Activated CD4-positive, alpha-beta memory T cell treated with anti-CD3 and anti-CD28 coated beads, Interleukin-2, amount 10 ng/mL, durations not matched to agents 7 days and 5 days (primary cell): ENCODE measurements at regions not wholly inside any gene's neighbourhood (a gene's known extent, or its start where the extent isn't known, plus 50 kb on each side); places are given as distances from the start of the nearest gene placed in this dataset.

Experiments
- CTCF ChIA-PET: fragments of 350-600 bp; sonication (Branson Sonifier 250); formaldehyde crosslinking; loops from one replicate; lab custom pipeline; 2021; ENCODE audit warnings: antibody characterized with exemption, inconsistent platforms; lab: Charles Lee
- POLR2A ChIA-PET: fragments of 350-600 bp; sonication (Branson Sonifier 250); formaldehyde crosslinking; loops from one replicate; lab custom pipeline; 2021; ENCODE audit warnings: antibody characterized with exemption; lab: Charles Lee
- DNase-seq: peaks from one replicate; pipeline ENCODE4 v3.0.0-alpha.2; 2020
- H3K27ac Mint-ChIP-seq: one replicate; pipeline ENCODE4 v1.8.0; 2021; ENCODE audit warnings: mild to moderate bottlenecking, mixed read lengths
- H3K27me3 Mint-ChIP-seq: one replicate; pipeline ENCODE4 v1.8.0; 2021; ENCODE audit warnings: mixed read lengths
- H3K36me3 Mint-ChIP-seq: one replicate; pipeline ENCODE4 v1.8.0; 2021; ENCODE audit warnings: low read depth, mixed read lengths
- H3K4me1 Mint-ChIP-seq: one replicate; pipeline ENCODE4 v1.8.0; 2021; ENCODE audit warnings: mixed read lengths
- H3K4me3 Mint-ChIP-seq: one replicate; pipeline ENCODE4 v1.8.0; 2021; ENCODE audit warnings: mild to moderate bottlenecking, mixed read lengths
- H3K9me3 Mint-ChIP-seq: one replicate; pipeline ENCODE4 v1.8.0; 2021; ENCODE audit warnings: mixed read lengths

- no peaks in the 10 kb centered on the region for H3K4me1 Mint-ChIP-seq
- peaks cover 5% of the 10 kb centered on the region for H3K27me3 Mint-ChIP-seq
- no peaks in the 10 kb centered on the region for H3K9me3 Mint-ChIP-seq
- H3K27ac Mint-ChIP-seq, result no peak overlapping the region
- DNase-seq, result no peak
- CTCF ChIA-PET, result no interaction called here
- no peak overlapping the region for H3K4me3 Mint-ChIP-seq
- POLR2A ChIA-PET, result no interaction called here
- H3K36me3 Mint-ChIP-seq, result no peaks in the 10 kb centered on the region
Observed at GRCh38 chr6:53992522-53992921, 118.7 kb upstream of the MLIP start.

GRCh38 chr6:53994201-53994600 lies 117.0 kb upstream of the MLIP start:
- H3K9me3 Mint-ChIP-seq, result no peaks in the 10 kb centered on the region
- H3K27ac Mint-ChIP-seq, result no peak overlapping the region
- no peak for DNase-seq
- no peaks in the 10 kb centered on the region for H3K36me3 Mint-ChIP-seq
- peaks cover 4% of the 10 kb centered on the region for H3K27me3 Mint-ChIP-seq
- no peak overlapping the region for H3K4me3 Mint-ChIP-seq
- POLR2A ChIA-PET, result no interaction called here
- CTCF ChIA-PET, result no interaction called here
- peaks cover 4% of the 10 kb centered on the region for H3K4me1 Mint-ChIP-seq

- H3K9me3 Mint-ChIP-seq, result no peaks in the 10 kb centered on the region
- H3K27ac Mint-ChIP-seq, result no peak overlapping the region
- ChIA-PET POLR2A (no interaction called here), CTCF (no interaction called here)
- no peak overlapping the region for H3K4me3 Mint-ChIP-seq
- H3K27me3 Mint-ChIP-seq, result no peaks in the 10 kb centered on the region
- no peak for DNase-seq
- no peaks in the 10 kb centered on the region for H3K36me3 Mint-ChIP-seq
- peaks cover 4% of the 10 kb centered on the region for H3K4me1 Mint-ChIP-seq
Observed at GRCh38 chr6:53995935-53996334, 115.3 kb upstream of the MLIP start.

- POLR2A ChIA-PET, result no interaction called here
Observed at GRCh38 chr6:53998303-53998702, 112.9 kb upstream of the MLIP start.

GRCh38 chr6:53999088-53999755 lies 112.0 kb upstream of the MLIP start:
- CTCF ChIA-PET, result no interaction called here
- H3K9me3 Mint-ChIP-seq, result no peaks in the 10 kb centered on the region
- no peak for DNase-seq
- H3K4me1 Mint-ChIP-seq, result peaks cover 4% of the 10 kb centered on the region
- no peaks in the 10 kb centered on the region for H3K36me3 Mint-ChIP-seq
- POLR2A ChIA-PET, result no interaction called here
- no peak overlapping the region for H3K4me3 Mint-ChIP-seq
- peaks cover 3% of the 10 kb centered on the region for H3K27me3 Mint-ChIP-seq
- H3K27ac Mint-ChIP-seq, result no peak overlapping the region

More at GRCh38 chr6:53998303-53998702, 112.9 kb upstream of the MLIP start:
- H3K27ac Mint-ChIP-seq, result no peak overlapping the region
- H3K9me3 Mint-ChIP-seq, result no peaks in the 10 kb centered on the region
- peaks cover 3% of the 10 kb centered on the region for H3K27me3 Mint-ChIP-seq
- CTCF ChIA-PET, result no interaction called here
- H3K36me3 Mint-ChIP-seq, result no peaks in the 10 kb centered on the region
- H3K4me3 Mint-ChIP-seq, result no peak overlapping the region
- peaks cover 4% of the 10 kb centered on the region for H3K4me1 Mint-ChIP-seq
- DNase-seq, result no peak

- ChIA-PET POLR2A (no interaction called here), CTCF (no interaction called here)
- peaks cover 4% of the 10 kb centered on the region for H3K4me1 Mint-ChIP-seq
- no peaks in the 10 kb centered on the region for H3K9me3 Mint-ChIP-seq
- H3K36me3 Mint-ChIP-seq, result no peaks in the 10 kb centered on the region
- no peak overlapping the region for H3K4me3 Mint-ChIP-seq
- H3K27ac Mint-ChIP-seq, result no peak overlapping the region
- peaks cover 3% of the 10 kb centered on the region for H3K27me3 Mint-ChIP-seq
- no peak for DNase-seq
Observed at GRCh38 chr6:54002116-54002515, 109.1 kb upstream of the MLIP start.

GRCh38 chr6:54003316-54003715 lies 107.9 kb upstream of the MLIP start:
- H3K4me1 Mint-ChIP-seq, result peaks cover 3% of the 10 kb centered on the region
- POLR2A ChIA-PET, result no interaction called here
- H3K9me3 Mint-ChIP-seq, result no peaks in the 10 kb centered on the region
- no peaks in the 10 kb centered on the region for H3K36me3 Mint-ChIP-seq
- no peak overlapping the region for H3K4me3 Mint-ChIP-seq
- H3K27ac Mint-ChIP-seq, result no peak overlapping the region
- H3K27me3 Mint-ChIP-seq, result peaks cover 3% of the 10 kb centered on the region
- DNase-seq, result no peak
- CTCF ChIA-PET, result no interaction called here

- POLR2A ChIA-PET, result no interaction called here
- H3K4me3 Mint-ChIP-seq, result no peak overlapping the region
Observed at GRCh38 chr6:54008589-54008988, 102.7 kb upstream of the MLIP start.

DNA sequence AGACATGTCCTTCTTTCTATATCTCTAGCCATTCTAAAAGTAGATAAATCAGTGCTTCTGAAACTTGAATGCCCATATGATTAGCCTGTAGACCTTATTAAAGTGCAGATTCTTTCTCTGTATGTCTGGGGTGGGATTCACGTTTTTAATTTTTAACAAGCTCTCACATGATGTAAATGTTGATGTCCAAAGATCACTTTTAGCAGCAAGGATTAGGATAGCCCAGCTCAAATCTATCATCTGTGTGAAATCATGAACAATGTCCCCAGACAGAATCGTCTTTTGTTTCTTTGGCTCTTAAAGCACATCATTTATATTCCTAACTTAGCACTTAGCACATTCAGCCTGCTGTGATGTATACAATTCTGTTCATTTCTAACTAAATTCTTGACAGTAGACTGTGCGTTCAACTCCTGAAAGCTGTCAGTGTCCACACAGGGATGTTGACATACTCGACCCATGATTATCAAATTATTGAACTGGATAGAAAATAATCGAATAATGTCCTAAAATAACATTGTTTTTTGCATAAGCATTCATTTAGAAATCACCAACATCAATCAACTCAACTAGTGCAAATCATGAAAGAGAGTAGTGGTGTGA lies 102.1 kb upstream of the MLIP start:
- POLR2A ChIA-PET, result no interaction called here
- DNase-seq, result no peak
- H3K4me1 Mint-ChIP-seq, result no peaks in the 10 kb centered on the region
- CTCF ChIA-PET, result no interaction called here
- no peaks in the 10 kb centered on the region for H3K36me3 Mint-ChIP-seq
- no peak overlapping the region for H3K27ac Mint-ChIP-seq
- peaks cover 3% of the 10 kb centered on the region for H3K27me3 Mint-ChIP-seq
- H3K4me3 Mint-ChIP-seq, result no peak overlapping the region
- no peaks in the 10 kb centered on the region for H3K9me3 Mint-ChIP-seq

More at GRCh38 chr6:54008589-54008988, 102.7 kb upstream of the MLIP start:
- Mint-ChIP-seq H3K9me3 (no peaks in the 10 kb centered on the region), H3K27ac (no peak overlapping the region), H3K36me3 (no peaks in the 10 kb centered on the region), H3K27me3 (peaks cover 3% of the 10 kb centered on the region), H3K4me1 (no peaks in the 10 kb centered on the region)
- CTCF ChIA-PET, result no interaction called here
- no peak for DNase-seq

DNA sequence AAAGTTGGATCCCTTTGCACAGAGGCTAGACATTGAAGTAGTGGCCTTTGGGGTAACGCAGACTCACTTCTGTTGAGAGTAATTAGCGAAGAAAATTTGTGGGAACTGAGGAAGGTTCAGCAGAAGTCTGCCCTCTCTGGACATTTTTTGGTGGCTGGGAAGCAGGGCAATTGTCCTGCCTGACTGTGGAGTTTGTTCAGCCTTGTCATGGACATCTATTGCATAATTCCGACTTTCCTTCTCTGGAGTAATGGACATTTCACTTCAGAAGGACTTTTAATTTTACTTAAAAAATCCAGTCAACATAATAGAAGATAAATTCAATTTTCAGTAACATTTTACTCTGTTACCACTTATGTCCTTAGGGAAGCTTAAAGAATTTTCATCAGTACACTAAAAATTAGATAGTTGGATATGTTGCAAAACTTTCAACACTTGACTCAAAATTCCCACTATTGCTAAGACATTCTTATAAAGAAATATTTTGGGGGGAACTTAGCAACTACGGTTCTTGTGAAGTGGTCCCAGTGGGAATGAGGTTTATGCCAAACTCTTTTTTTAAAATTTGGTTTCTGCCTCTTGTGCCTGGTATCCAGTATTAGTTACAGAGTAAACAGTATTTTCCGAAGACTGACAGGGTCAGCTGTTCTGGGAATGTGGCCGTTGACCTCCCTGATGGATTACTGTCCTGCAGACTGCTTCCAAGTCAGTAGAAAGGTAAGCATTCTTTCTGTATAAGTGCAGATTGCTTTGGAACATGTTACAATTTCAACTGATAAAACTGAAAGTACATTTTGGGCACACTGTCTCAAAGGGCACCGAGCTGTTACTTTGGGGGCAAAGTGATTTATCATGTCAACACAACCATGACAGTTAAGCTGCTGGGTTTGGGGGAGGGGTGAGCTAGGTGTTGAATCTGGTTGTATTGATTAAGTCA lies 100.6 kb upstream of the MLIP start:
- Mint-ChIP-seq H3K9me3 (no peaks in the 10 kb centered on the region), H3K27me3 (peaks cover 3% of the 10 kb centered on the region), H3K27ac (no peak overlapping the region), H3K4me3 (no peak overlapping the region), H3K36me3 (no peaks in the 10 kb centered on the region), H3K4me1 (no peaks in the 10 kb centered on the region)
- ChIA-PET CTCF (no interaction called here), POLR2A (no interaction called here)
- DNase-seq, result no peak

GRCh38 chr6:54011277-54011648 lies 100.0 kb upstream of the MLIP start:
- ChIA-PET CTCF (no interaction called here), POLR2A (no interaction called here)
- peaks cover 3% of the 10 kb centered on the region for H3K27me3 Mint-ChIP-seq
- no peak overlapping the region for H3K27ac Mint-ChIP-seq
- H3K36me3 Mint-ChIP-seq, result no peaks in the 10 kb centered on the region
- no peak for DNase-seq
- H3K4me3 Mint-ChIP-seq, result no peak overlapping the region
- no peaks in the 10 kb centered on the region for H3K9me3 Mint-ChIP-seq
- H3K4me1 Mint-ChIP-seq, result no peaks in the 10 kb centered on the region

- Mint-ChIP-seq H3K4me3 (no peak overlapping the region), H3K36me3 (no peaks in the 10 kb centered on the region), H3K4me1 (no peaks in the 10 kb centered on the region), H3K27ac (no peak overlapping the region), H3K27me3 (peaks cover 3% of the 10 kb centered on the region), H3K9me3 (no peaks in the 10 kb centered on the region)
- POLR2A ChIA-PET, result no interaction called here
- no peak for DNase-seq
- CTCF ChIA-PET, result no interaction called here
Observed at GRCh38 chr6:54013966-54014365, 97.3 kb upstream of the MLIP start.

DNA sequence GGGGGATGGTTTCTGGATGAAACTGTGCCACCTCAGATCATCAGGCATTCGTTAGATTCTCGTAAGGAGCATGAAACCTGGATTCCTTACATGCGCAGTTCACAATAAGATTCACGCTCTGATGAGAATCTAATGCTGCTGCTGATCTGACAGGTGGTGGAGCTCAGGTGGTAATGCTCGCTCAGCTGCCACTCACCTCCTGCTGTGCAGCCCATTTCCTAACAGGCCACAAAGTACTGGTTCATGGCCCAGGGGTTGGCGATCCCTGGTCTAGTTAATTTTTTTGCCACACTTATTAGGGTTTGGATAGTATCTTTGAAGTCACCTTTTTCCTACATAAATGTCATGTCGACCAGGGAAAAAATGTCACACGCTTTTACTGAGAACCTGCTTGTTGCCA lies 96.8 kb upstream of the MLIP start:
- Mint-ChIP-seq H3K4me3 (no peak overlapping the region), H3K27me3 (peaks cover 3% of the 10 kb centered on the region), H3K9me3 (no peaks in the 10 kb centered on the region), H3K36me3 (no peaks in the 10 kb centered on the region), H3K27ac (no peak overlapping the region), H3K4me1 (no peaks in the 10 kb centered on the region)
- POLR2A ChIA-PET, result no interaction called here
- DNase-seq, result no peak
- CTCF ChIA-PET, result no interaction called here
